Uterus (tissue), 3 donors: ENCODE measurements at regions not wholly inside any gene's neighbourhood (a gene's known extent, or its start where the extent isn't known, plus 50 kb on each side); places are given as distances from the start of the nearest gene placed in this dataset.

Source experiments
- DNase-seq, 2 donors: peaks; one replicate each; pipeline ENCODE4 v3.0.0-alpha.2; 2019 to 2020
- H3K27ac ChIP-seq, 2 donors: fragments of 200-600 bp; sonication (generic); 1 replicate in 1 of 2; 2 replicates in 1 of 2; pipeline ENCODE4 v1.5.1; 2016 to 2018
- H3K27me3 ChIP-seq, 2 donors: fragments of 200-600 bp; sonication (generic); one replicate each; pipeline ENCODE4 v1.5.1; 2018 to 2019; ENCODE audit warnings: control low read depth in 1 of 2
- H3K36me3 ChIP-seq, 2 donors: fragments of 200-600 bp; sonication (generic); one replicate each; pipeline ENCODE4 v1.5.1; 2019; ENCODE audit warnings: control low read depth in 1 of 2
- H3K4me1 ChIP-seq, 2 donors: fragments of 200-600 bp; sonication (generic); one replicate each; pipeline ENCODE4 v1.5.1; 2018 to 2019; ENCODE audit warnings: control low read depth in 1 of 2
- H3K4me3 ChIP-seq, 2 donors: fragments of 200-600 bp; sonication (generic); 1 replicate in 1 of 2; 2 replicates in 1 of 2; pipeline ENCODE4 v1.5.1; 2018 to 2019; ENCODE audit warnings: mild to moderate bottlenecking in 1 of 2
- H3K9me3 ChIP-seq, 2 donors: fragments of 200-600 bp; sonication (generic); one replicate each; pipeline ENCODE4 v1.5.1; 2019; ENCODE audit warnings: control low read depth in 1 of 2
- CTCF ChIP-seq, 4 experiments: fragments of 200-600 bp in 2 of 4; fragments of 450-650 bp in 2 of 4; sonication (generic) in 2 of 4; IDR thresholded peaks; one replicate each; pipeline ENCODE4 v1.5.1; 2016 to 2019; ENCODE audit warnings: antibody characterized with exemption in 4 of 4, mild to moderate bottlenecking in 2 of 4, moderate library complexity in 1 of 4
- POLR2A ChIP-seq, 2 donors: fragments of 450-650 bp; IDR thresholded peaks; one replicate each; pipeline ENCODE4 v1.6.1; 2016; ENCODE audit warnings: antibody characterized with exemption in 2 of 2, mild to moderate bottlenecking in 1 of 2, moderate library complexity in 1 of 2
- intact Hi-C: fragments of 100-400 bp; cut with DNase I; formaldehyde crosslinking; loops from one replicate; pipeline ENCODE4 v1.15.1; 2023; ENCODE audit warnings: low total_unique reads
- donor health status: DM: yes; HTN: yes; CAD: no.

- Histone ChIP-seq H3K27me3 (peaks cover 0 to under 1% of the 10 kb centered on the region in 2 donors), H3K4me1 (no peaks in the 10 kb centered on the region), H3K9me3 (no peaks in the 10 kb centered on the region), H3K27ac (no peak overlapping the region), H3K4me3 (no peak overlapping the region), H3K36me3 (no peaks in the 10 kb centered on the region)
- no peak for DNase-seq
- intact Hi-C loops = no loop called here
- no peak for TF ChIP-seq POLR2A (IDR thresholded peaks at IDR 0.05)
- no peak for TF ChIP-seq CTCF (IDR thresholded peaks at IDR 0.05)
These were observed 311.9 kb upstream of the POT1 start for GRCh38 chr7:125241548-125241947.

DNA sequence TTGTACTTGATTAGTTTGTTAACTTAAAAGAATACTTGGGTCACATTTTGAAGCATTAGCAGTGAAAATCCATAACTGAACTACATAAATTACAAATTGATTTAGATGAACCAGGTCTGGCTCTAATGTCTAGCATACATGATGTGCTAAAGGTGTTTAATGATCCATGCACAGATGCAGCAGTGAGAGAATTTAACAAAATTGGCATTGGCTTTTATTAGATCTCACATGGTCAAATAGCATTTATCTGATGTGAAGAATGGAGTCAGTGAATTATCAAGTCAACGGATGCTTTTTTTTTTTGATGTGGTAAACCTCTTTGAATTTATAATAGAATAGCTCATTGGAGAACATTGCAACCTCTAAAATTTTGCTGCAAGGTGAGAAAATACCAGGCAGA is 293.0 kb upstream of the POT1 start:
- TF ChIP-seq CTCF (IDR thresholded peaks at IDR 0.05) (no peak), POLR2A (IDR thresholded peaks at IDR 0.05) (no peak)
- no peaks in the 10 kb centered on the region for H3K36me3 ChIP-seq

GRCh38 chr7:125218076-125218475 is 288.5 kb upstream of the POT1 start:
- intact Hi-C loops = no loop called here
- Histone ChIP-seq H3K36me3 (no peaks in the 10 kb centered on the region), H3K4me1 (no peaks in the 10 kb centered on the region), H3K9me3 (no peaks in the 10 kb centered on the region), H3K27ac (no peak overlapping the region), H3K27me3 (no peaks in the 10 kb centered on the region), H3K4me3 (no peak overlapping the region)
- no peak for TF ChIP-seq CTCF (IDR thresholded peaks at IDR 0.05)
- TF ChIP-seq POLR2A (IDR thresholded peaks at IDR 0.05) = no peak
- no peak for DNase-seq

More for the DNA sequence above, 293.0 kb upstream of the POT1 start:
- Histone ChIP-seq H3K4me1 (no peaks in the 10 kb centered on the region), H3K9me3 (no peaks in the 10 kb centered on the region), H3K27ac (no peak overlapping the region), H3K4me3 (no peak overlapping the region), H3K27me3 (no peaks in the 10 kb centered on the region)
- intact Hi-C loops = no loop called here
- no peak for DNase-seq

GRCh38 chr7:125201002-125201401 is 271.4 kb upstream of the POT1 start:
- Histone ChIP-seq H3K4me1 (no peaks in the 10 kb centered on the region), H3K4me3 (no peak overlapping the region), H3K27me3 (no peaks in the 10 kb centered on the region), H3K9me3 (no peaks in the 10 kb centered on the region), H3K36me3 (no peaks in the 10 kb centered on the region), H3K27ac (no peak overlapping the region)
- intact Hi-C loops = no loop called here
- DNase-seq = no peak
- TF ChIP-seq CTCF (IDR thresholded peaks at IDR 0.05) = no peak
- no peak for TF ChIP-seq POLR2A (IDR thresholded peaks at IDR 0.05)

DNA sequence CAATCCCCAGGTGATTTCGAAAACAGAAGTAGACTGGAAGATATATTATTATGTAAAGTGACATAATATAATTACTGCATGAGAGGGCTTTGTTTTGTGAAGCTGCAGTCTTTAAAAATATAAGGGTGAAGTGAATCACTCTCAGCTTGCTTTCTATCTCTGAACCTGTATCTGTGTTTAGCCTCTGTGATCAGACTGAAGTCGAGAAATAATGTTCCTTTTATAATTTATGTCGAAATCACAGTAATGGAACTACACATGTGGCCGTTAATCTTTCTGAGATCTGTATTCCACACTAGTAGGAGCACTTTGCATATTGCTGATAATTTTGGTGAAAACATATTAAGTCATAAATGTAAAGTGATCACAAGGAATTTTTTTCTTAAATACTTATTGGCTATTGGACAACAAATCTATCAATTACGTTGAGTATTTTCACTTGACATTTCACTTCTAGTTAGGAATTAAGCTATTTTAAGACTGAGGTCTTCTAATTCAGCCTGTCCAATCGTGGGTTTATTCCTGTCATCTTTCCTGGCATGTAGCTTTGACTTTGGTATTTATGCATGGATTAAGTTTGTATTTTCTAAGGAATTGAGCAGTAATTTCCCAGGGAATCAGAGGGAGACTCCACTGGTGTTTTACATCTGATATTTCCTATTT is 268.2 kb upstream of the POT1 start:
- TF ChIP-seq POLR2A (IDR thresholded peaks at IDR 0.05) (no peak), CTCF (IDR thresholded peaks at IDR 0.05) (no peak)
- Histone ChIP-seq H3K27me3 (no peaks in the 10 kb centered on the region), H3K4me3 (no peak overlapping the region), H3K36me3 (no peaks in the 10 kb centered on the region), H3K27ac (no peak overlapping the region), H3K9me3 (no peaks in the 10 kb centered on the region), H3K4me1 (no peaks in the 10 kb centered on the region)
- no peak for DNase-seq
- intact Hi-C loops = no loop called here
